ENCODE measurements at regions not wholly inside any gene's neighbourhood (a gene's known extent, or its start where the extent isn't known, plus 50 kb on each side); places are given as distances from the start of the nearest gene placed in this dataset.

- DNase-seq (ENCODE audit: low spot score), result no peak
Measured at GRCh38 chr2:100660851-100661584, 98.2 kb downstream of the PDCL3 start.

- no peak for DNase-seq (ENCODE audit: low spot score)
Measured at GRCh38 chr2:100662866-100663265, 100.1 kb downstream of the PDCL3 start.

GRCh38 chr2:100664021-100664755 lies 101.4 kb downstream of the PDCL3 start:
- no peak for DNase-seq (ENCODE audit: low spot score)

GRCh38 chr2:100664756-100665101 lies 101.9 kb downstream of the PDCL3 start:
- DNase-seq (ENCODE audit: low spot score), result no peak

- DNase-seq (ENCODE audit: low spot score), result no peak
Measured at GRCh38 chr2:100666996-100667395, 104.2 kb downstream of the PDCL3 start.

- no peak for DNase-seq (ENCODE audit: low spot score)
Measured at GRCh38 chr2:100667801-100668200, 105.0 kb downstream of the PDCL3 start.

- no peak for DNase-seq (ENCODE audit: low spot score)
Measured at GRCh38 chr2:100670232-100670631, 107.4 kb downstream of the PDCL3 start.

- DNase-seq (ENCODE audit: low spot score), result no peak
Measured at GRCh38 chr2:100673115-100673514, 110.3 kb downstream of the PDCL3 start.

- no peak for DNase-seq (ENCODE audit: low spot score)
Measured at GRCh38 chr2:100673691-100674485, 111.1 kb downstream of the PDCL3 start.

- no peak for DNase-seq (ENCODE audit: low spot score)
Measured at GRCh38 chr2:100674666-100675065, 111.9 kb downstream of the PDCL3 start.

- no peak for DNase-seq (ENCODE audit: low spot score)
Measured at GRCh38 chr2:100675373-100675772, 112.6 kb downstream of the PDCL3 start.

- no peak for DNase-seq (ENCODE audit: low spot score)
Measured at GRCh38 chr2:100675855-100676254, 113.1 kb downstream of the PDCL3 start.

GRCh38 chr2:100676346-100676745 lies 113.6 kb downstream of the PDCL3 start:
- DNase-seq (ENCODE audit: low spot score), result no peak

- no peak for DNase-seq (ENCODE audit: low spot score)
Measured at GRCh38 chr2:100677611-100678185, 114.9 kb downstream of the PDCL3 start.

GRCh38 chr2:100679211-100679610 lies 116.4 kb downstream of the PDCL3 start:
- no peak for DNase-seq (ENCODE audit: low spot score)

- DNase-seq (ENCODE audit: low spot score), result no peak
Measured at GRCh38 chr2:100682536-100682935, 119.7 kb downstream of the PDCL3 start.

- DNase-seq (ENCODE audit: low spot score), result no peak
Measured at GRCh38 chr2:100683231-100683630, 120.4 kb downstream of the PDCL3 start.

- no peak for DNase-seq (ENCODE audit: low spot score)
Measured at GRCh38 chr2:100691846-100692245, 128.1 kb upstream of the NPAS2 start.

GRCh38 chr2:100692381-100692780 lies 127.6 kb upstream of the NPAS2 start:
- no peak for DNase-seq (ENCODE audit: low spot score)

- DNase-seq (ENCODE audit: low spot score), result no peak
Measured at GRCh38 chr2:100692906-100693305, 127.0 kb upstream of the NPAS2 start.

- no peak for DNase-seq (ENCODE audit: low spot score)
Measured at GRCh38 chr2:100699131-100699530, 120.8 kb upstream of the NPAS2 start.

GRCh38 chr2:100702438-100703109 lies 117.4 kb upstream of the NPAS2 start:
- no peak for DNase-seq (ENCODE audit: low spot score)

All from GM03348 (cell line).